ENCODE measurements at regions not wholly inside any gene's neighbourhood (a gene's known extent, or its start where the extent isn't known, plus 50 kb on each side); places are given as distances from the start of the nearest gene placed in this dataset. TPM values are rescaled to one million over a fixed set of nuclear protein-coding genes. Genes with fewer than 3 reads are reported as not detected.

DNA sequence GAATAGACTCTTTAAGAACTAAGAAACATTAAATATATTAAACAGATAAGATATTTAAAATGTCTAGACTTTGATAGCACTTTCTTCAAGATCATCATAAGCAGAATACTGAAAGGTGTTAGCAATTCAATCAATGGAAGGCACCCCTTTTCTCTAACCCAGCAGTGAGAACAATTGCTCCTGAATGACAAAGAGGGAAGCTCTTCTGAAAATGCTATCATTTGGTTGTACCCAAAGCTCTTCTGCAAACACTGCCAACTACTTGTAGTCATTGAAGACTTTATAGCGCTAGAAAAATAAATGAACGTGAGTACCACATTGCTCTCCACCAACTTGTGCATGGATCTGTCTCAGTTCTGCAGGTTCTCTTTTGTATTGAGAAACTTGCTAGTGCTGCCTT, 62.2 kb upstream of the LMO3 start:
- no peak for DNase-seq (ENCODE audit: low spot score)
- intact Hi-C loops (cut with DNase I): no loop called here

DNA sequence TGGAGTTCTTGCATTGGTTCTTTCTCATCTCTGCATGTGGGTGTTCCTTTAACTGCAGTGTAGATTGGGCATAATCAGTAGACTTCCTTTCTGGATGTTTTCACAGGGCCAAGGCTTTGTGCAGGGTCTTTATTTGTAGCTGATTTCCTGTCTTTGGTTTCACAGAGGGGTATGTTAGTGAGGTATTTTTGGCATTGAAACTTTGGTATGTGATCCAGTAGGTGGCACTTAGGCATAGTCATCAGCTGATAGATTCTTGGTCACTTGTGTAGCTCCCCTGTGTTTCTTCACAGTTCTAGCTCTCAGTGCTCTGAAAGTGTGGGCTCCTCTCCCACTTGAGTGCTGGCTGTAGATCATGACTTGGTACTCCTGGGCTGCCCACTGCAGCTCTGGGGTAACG, 52.7 kb upstream of the LMO3 start:
- intact Hi-C loops (cut with DNase I): no loop called here
- no peak for DNase-seq (ENCODE audit: low spot score)

Small RNAs in the stretch of these regions (microRNA-seq; reads per million reads assigned to microRNA genes)
- gene MIR3974: not detected
